K562 (cell line): ENCODE measurements at regions not wholly inside any gene's neighbourhood (a gene's known extent, or its start where the extent isn't known, plus 50 kb on each side); places are given as distances from the start of the nearest gene placed in this dataset.

Experiments used
- ATAC-seq: fragments of 200-7000 bp; cut with Tn5 transposase; 3 replicates; pipeline ENCODE4 v1.9.1; 2020; ENCODE audit warnings: moderate library complexity
- BruUV-seq: library from RNA; stranded (reverse); fragments of 400-500 nt; replicated peaks from 2 replicates; lab custom pipeline; 2021; lab: Mats Ljungman, UMichigan
- CTCF ChIA-PET: fragments of 300-600 bp; formaldehyde crosslinking; extraction: SDS; loops from one replicate; lab custom pipeline; 2021; ENCODE audit warnings: low intra/inter-chr PET ratio; lab: Yijun Ruan, JAX
- POLR2A ChIA-PET: fragments of 300-600, 350-650 bp; sonication (Branson Sonifier 250); formaldehyde crosslinking; extraction: SDS; loops from one replicate; lab custom pipeline; 2021; ENCODE audit warnings: antibody characterized with exemption, inconsistent platforms; lab: Yijun Ruan, JAX
- DNase-seq, 4 experiments: peaks; one replicate each; pipeline versions ENCODE4 v3.0.0 to v3.0.0-alpha.2; 2011 to 2018; ENCODE audit warnings: low spot score in 3 of 4, mixed read lengths in 3 of 4; ENCODE audit errors: extremely low read depth in 1 of 4
- FAIRE-seq: peaks from 2 replicates; lab custom pipeline; 2011; peaks lifted over from hg19 to GRCh38; lab: Jason Lieb, UNC
- H2AFZ ChIP-seq: 2 replicates; pipeline ENCODE4 v1.6.0; 2011; ENCODE audit warnings: low read depth, low read length, control low read depth, inconsistent platforms
- H3K27ac ChIP-seq: fragments of 200-600 bp; 3 replicates; pipeline ENCODE4 v1.8.0; 2011; ENCODE audit warnings: low read depth, mild to moderate bottlenecking, control low read depth, inconsistent platforms, low read length, moderate library complexity, mixed read lengths; ENCODE audit errors: extremely low read depth
- H3K27me3 ChIP-seq, 2 experiments: fragments of 300-600 bp in 1 of 2; 2 replicates in 1 of 2; 3 replicates in 1 of 2; pipeline versions ENCODE4 v1.6.0 to v1.8.0; 2011; ENCODE audit warnings: inconsistent platforms in 2 of 2, low read length in 2 of 2, mild to moderate bottlenecking in 1 of 2, mixed read lengths in 1 of 2, moderate library complexity in 1 of 2; ENCODE audit not compliant: control insufficient read depth in 2 of 2, insufficient read depth in 2 of 2
- H3K36me3 ChIP-seq: fragments of 300-600 bp; 3 replicates; pipeline ENCODE4 v1.8.0; 2011; ENCODE audit warnings: mild to moderate bottlenecking, low read length, inconsistent platforms; ENCODE audit not compliant: control insufficient read depth, insufficient read depth
- H3K4me1 ChIP-seq, 2 experiments: fragments of 200-600 bp in 1 of 2; replicated peaks in 1 of 2; 2 replicates in 1 of 2; 3 replicates in 1 of 2; pipeline versions ENCODE4 v1.5.1 to v1.8.0; 2011; ENCODE audit warnings: inconsistent platforms in 2 of 2, low read length in 2 of 2, mild to moderate bottlenecking in 1 of 2, mixed read lengths in 1 of 2, moderate library complexity in 1 of 2; ENCODE audit not compliant: control insufficient read depth in 2 of 2, insufficient read depth in 2 of 2
- H3K4me2 ChIP-seq: 2 replicates; pipeline ENCODE4 v1.6.1; 2011; ENCODE audit warnings: low read length, control low read depth, inconsistent platforms, mixed read lengths; ENCODE audit not compliant: insufficient read depth
- H3K4me3 ChIP-seq: fragments of 200-600 bp; sonication (generic), shearing (Covaris generic); 2 replicates; pipeline ENCODE4 v1.5.1; 2016; ENCODE audit warnings: control low read depth, inconsistent platforms
- H3K79me2 ChIP-seq: fragments of 200-600 bp; 3 replicates; pipeline ENCODE4 v1.8.0; 2011; ENCODE audit warnings: low read length, inconsistent platforms; ENCODE audit not compliant: control insufficient read depth, insufficient read depth
- H3K9ac ChIP-seq, 2 experiments: 2 replicates each; pipeline versions ENCODE4 v1.6.0 to v1.6.1; 2011; ENCODE audit warnings: low read depth in 2 of 2, low read length in 2 of 2, control low read depth in 1 of 2, inconsistent platforms in 1 of 2, mild to moderate bottlenecking in 1 of 2, mixed read lengths in 1 of 2; ENCODE audit not compliant: insufficient read depth in 1 of 2
- H3K9me1 ChIP-seq: one replicate; pipeline ENCODE4 v1.6.0; 2011; ENCODE audit warnings: inconsistent platforms, mild to moderate bottlenecking, low read length, moderate library complexity; ENCODE audit not compliant: control insufficient read depth, insufficient read depth
- H3K9me3 ChIP-seq: replicated peaks from 2 replicates; pipeline ENCODE4 v1.5.1; 2011; ENCODE audit warnings: low read depth, low read length, inconsistent platforms; ENCODE audit not compliant: control insufficient read depth, insufficient read depth
- H4K20me1 ChIP-seq: replicated peaks from 2 replicates; pipeline ENCODE4 v1.6.1; 2011; ENCODE audit warnings: low read length, inconsistent platforms, mixed read lengths; ENCODE audit not compliant: control insufficient read depth, insufficient read depth
- HDAC8 ChIP-seq: fragments of 450-650 bp; IDR thresholded peaks from 2 replicates; pipeline ENCODE4 v1.6.1; 2016; ENCODE audit warnings: mild to moderate bottlenecking, missing genetic modification characterization, moderate library complexity, missing compliant biosample characterization
- HMG20B ChIP-seq: fragments of 250-450 bp; sonication (Bioruptor Pico); IDR thresholded peaks from 2 replicates; pipeline ENCODE4 v1.5.0; 2021; ENCODE audit warnings: mild to moderate bottlenecking
- KLF16 ChIP-seq: IDR thresholded peaks from 2 replicates; pipeline ENCODE4 v1.6.1; 2016; ENCODE audit warnings: antibody characterized with exemption
- RBFOX2 ChIP-seq: fragments of 200-400 bp; formaldehyde crosslinking; IDR thresholded peaks from 2 replicates; pipeline ENCODE4 v1.6.1; 2017; ENCODE audit warnings: low read depth, mild to moderate bottlenecking, low read length, moderate library complexity
- SMAD3 ChIP-seq: fragments of 450-650 bp; formaldehyde crosslinking; conservative IDR thresholded peaks from 2 replicates; pipeline ENCODE4 v1.4.0; 2020; ENCODE audit warnings: mild to moderate bottlenecking
- ZNF253 ChIP-seq: fragments of 250-450 bp; sonication (Bioruptor Pico); conservative IDR thresholded peaks from 2 replicates; pipeline ENCODE4 v1.6.1; 2021; ENCODE audit warnings: mild to moderate bottlenecking
- WGBS: fragments of 100-300 bp; shearing (Covaris generic); methylation state at CpG from one replicate; pipeline ENCODE4 v1.1.6; 2016; ENCODE audit warnings: low coverage, mixed read lengths; ENCODE audit not compliant: insufficient coverage; ENCODE audit errors: missing lambda C conversion rate; 5-methylcytosine and 5-hydroxymethylcytosine counted together
- in situ Hi-C: fragments of 300-500 bp; cut with MboI; formaldehyde crosslinking; loops from 4 replicates; pipeline ENCODE4 v1.15.0; 2018; ENCODE audit warnings: inconsistent platforms, mixed read lengths
- intact Hi-C: fragments of 100-400 bp; cut with micrococcal nuclease; formaldehyde crosslinking; loops from 2 replicates; pipeline ENCODE4 v1.14.2; 2022
- TF ChIP-seq, protein P1 (sequence below): sonication (generic); IDR thresholded peaks from 2 replicates; pipeline ENCODE4 v1.6.1; 2016
- TF ChIP-seq, protein P2 (sequence below): fragments of 200-600 bp; sonication (generic); IDR thresholded peaks from one replicate; pipeline ENCODE4 v1.6.1; 2012; ENCODE audit warnings: mild to moderate bottlenecking, low read depth, low read length, inconsistent platforms

DNA sequence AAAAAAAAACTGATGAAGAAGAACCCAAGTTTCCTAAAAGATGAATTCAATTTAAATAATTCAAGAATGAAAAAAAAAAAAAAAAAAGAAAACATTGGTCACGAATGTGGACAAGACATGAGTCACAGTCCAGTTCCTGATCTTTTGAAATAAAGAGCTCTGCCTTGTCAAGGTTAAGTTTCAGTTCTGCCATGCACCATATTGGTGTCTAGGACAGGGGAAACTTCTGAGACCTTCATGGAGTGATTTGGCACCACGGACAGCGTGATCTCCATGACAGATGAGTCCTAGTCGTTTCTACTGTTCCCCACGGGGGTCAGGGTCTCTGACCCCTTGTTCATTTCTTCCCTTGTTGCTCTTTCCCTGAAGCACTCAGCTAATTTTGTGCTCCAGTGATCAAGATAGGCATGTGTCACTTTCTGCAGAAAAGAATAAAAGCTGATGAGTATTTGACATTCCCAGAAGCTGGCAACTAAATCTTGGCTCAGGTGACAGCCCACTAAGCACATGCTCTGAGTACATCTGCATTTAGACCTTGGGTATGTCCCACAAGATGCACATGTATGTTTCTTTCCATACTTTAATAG, 1159.7 kb downstream of the BCL11B start (continued):
- TF ChIP-seq SMAD3 (CRISPR knock-in tag) (no peak), ZNF253 (CRISPR knock-in tag) (no peak), RBFOX2 (no peak)

DNA sequence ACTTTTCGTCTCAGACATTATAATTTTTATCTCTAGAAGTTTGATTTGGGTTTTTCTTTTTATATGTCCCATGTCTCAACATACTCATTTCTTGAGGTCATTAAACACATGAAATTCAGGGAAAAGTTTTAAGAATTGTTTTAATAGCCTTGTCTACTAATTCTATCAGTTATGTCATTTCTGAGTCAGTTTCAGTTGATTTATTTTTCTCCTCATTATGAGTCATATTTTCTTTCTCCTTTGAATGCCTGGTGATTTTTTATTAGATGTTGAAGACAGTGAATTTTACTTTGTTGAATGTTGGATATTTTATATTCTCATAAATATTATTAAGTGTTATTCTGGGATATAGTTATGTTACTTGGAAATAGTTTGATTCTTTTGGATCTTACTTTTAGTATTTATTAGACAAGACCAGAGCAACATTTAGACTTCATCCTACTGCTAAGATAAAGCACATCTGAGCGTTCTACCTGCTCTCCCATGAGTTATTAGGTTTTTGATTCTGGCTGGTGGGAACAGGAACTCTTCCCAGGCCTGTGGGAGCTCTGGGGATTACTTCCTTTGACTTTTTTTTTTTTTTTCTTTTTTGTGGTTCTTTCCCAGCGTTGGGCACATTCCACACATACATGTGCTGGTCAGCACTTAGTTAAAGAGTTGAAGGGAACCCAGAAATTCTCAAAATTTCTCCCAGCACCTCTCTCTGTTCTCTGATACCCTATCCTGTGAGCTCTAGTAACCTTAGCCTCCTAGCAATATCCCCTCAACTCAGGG, 1157.7 kb downstream of the BCL11B start:
- Histone ChIP-seq H3K79me2 (no peaks in the 10 kb centered on the region), H3K4me1 (no peaks in the 10 kb centered on the region), H4K20me1 (no peaks in the 10 kb centered on the region), H3K9me1 (no peaks in the 10 kb centered on the region), H3K9me3 (no peaks in the 10 kb centered on the region), H3K4me2 (no peak overlapping the region), H3K36me3 (no peaks in the 10 kb centered on the region), H2AFZ (no peak overlapping the region), H3K4me3 (no peak overlapping the region), H3K9ac (no peak overlapping the region), H3K27ac (no peak overlapping the region), H3K27me3 (no peaks in the 10 kb centered on the region)
- in situ Hi-C loops (no loop called here), intact Hi-C loops (no loop called here)
- WGBS = 0% methylated on average over 3 of the region's 3 CpGs
- no TSS peak for BruUV-seq
- ChIA-PET POLR2A (no interaction called here), CTCF (no interaction called here)
- FAIRE-seq = no peak
- no peak for ATAC-seq
- TF ChIP-seq HDAC8 (no peak), HMG20B (CRISPR knock-in tag) (no peak), KLF16 (no peak)
- TF ChIP-seq, protein P1, sequence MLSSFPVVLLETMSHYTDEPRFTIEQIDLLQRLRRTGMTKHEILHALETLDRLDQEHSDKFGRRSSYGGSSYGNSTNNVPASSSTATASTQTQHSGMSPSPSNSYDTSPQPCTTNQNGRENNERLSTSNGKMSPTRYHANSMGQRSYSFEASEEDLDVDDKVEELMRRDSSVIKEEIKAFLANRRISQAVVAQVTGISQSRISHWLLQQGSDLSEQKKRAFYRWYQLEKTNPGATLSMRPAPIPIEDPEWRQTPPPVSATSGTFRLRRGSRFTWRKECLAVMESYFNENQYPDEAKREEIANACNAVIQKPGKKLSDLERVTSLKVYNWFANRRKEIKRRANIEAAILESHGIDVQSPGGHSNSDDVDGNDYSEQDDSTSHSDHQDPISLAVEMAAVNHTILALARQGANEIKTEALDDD = no peak
- TF ChIP-seq, protein P2, sequence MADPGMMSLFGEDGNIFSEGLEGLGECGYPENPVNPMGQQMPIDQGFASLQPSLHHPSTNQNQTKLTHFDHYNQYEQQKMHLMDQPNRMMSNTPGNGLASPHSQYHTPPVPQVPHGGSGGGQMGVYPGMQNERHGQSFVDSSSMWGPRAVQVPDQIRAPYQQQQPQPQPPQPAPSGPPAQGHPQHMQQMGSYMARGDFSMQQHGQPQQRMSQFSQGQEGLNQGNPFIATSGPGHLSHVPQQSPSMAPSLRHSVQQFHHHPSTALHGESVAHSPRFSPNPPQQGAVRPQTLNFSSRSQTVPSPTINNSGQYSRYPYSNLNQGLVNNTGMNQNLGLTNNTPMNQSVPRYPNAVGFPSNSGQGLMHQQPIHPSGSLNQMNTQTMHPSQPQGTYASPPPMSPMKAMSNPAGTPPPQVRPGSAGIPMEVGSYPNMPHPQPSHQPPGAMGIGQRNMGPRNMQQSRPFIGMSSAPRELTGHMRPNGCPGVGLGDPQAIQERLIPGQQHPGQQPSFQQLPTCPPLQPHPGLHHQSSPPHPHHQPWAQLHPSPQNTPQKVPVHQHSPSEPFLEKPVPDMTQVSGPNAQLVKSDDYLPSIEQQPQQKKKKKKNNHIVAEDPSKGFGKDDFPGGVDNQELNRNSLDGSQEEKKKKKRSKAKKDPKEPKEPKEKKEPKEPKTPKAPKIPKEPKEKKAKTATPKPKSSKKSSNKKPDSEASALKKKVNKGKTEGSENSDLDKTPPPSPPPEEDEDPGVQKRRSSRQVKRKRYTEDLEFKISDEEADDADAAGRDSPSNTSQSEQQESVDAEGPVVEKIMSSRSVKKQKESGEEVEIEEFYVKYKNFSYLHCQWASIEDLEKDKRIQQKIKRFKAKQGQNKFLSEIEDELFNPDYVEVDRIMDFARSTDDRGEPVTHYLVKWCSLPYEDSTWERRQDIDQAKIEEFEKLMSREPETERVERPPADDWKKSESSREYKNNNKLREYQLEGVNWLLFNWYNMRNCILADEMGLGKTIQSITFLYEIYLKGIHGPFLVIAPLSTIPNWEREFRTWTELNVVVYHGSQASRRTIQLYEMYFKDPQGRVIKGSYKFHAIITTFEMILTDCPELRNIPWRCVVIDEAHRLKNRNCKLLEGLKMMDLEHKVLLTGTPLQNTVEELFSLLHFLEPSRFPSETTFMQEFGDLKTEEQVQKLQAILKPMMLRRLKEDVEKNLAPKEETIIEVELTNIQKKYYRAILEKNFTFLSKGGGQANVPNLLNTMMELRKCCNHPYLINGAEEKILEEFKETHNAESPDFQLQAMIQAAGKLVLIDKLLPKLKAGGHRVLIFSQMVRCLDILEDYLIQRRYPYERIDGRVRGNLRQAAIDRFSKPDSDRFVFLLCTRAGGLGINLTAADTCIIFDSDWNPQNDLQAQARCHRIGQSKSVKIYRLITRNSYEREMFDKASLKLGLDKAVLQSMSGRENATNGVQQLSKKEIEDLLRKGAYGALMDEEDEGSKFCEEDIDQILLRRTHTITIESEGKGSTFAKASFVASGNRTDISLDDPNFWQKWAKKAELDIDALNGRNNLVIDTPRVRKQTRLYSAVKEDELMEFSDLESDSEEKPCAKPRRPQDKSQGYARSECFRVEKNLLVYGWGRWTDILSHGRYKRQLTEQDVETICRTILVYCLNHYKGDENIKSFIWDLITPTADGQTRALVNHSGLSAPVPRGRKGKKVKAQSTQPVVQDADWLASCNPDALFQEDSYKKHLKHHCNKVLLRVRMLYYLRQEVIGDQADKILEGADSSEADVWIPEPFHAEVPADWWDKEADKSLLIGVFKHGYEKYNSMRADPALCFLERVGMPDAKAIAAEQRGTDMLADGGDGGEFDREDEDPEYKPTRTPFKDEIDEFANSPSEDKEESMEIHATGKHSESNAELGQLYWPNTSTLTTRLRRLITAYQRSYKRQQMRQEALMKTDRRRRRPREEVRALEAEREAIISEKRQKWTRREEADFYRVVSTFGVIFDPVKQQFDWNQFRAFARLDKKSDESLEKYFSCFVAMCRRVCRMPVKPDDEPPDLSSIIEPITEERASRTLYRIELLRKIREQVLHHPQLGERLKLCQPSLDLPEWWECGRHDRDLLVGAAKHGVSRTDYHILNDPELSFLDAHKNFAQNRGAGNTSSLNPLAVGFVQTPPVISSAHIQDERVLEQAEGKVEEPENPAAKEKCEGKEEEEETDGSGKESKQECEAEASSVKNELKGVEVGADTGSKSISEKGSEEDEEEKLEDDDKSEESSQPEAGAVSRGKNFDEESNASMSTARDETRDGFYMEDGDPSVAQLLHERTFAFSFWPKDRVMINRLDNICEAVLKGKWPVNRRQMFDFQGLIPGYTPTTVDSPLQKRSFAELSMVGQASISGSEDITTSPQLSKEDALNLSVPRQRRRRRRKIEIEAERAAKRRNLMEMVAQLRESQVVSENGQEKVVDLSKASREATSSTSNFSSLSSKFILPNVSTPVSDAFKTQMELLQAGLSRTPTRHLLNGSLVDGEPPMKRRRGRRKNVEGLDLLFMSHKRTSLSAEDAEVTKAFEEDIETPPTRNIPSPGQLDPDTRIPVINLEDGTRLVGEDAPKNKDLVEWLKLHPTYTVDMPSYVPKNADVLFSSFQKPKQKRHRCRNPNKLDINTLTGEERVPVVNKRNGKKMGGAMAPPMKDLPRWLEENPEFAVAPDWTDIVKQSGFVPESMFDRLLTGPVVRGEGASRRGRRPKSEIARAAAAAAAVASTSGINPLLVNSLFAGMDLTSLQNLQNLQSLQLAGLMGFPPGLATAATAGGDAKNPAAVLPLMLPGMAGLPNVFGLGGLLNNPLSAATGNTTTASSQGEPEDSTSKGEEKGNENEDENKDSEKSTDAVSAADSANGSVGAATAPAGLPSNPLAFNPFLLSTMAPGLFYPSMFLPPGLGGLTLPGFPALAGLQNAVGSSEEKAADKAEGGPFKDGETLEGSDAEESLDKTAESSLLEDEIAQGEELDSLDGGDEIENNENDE = no peak
- no peak for DNase-seq
